Subcutaneous abdominal adipose tissue (tissue), 5 donors: ENCODE measurements at regions not wholly inside any gene's neighbourhood (a gene's known extent, or its start where the extent isn't known, plus 50 kb on each side); places are given as distances from the start of the nearest gene placed in this dataset.

Source experiments
- H3K27ac ChIP-seq: one replicate; pipeline ENCODE4 v1.7.0; 2013; ENCODE audit warnings: low read depth, mild to moderate bottlenecking, inconsistent platforms, low read length, moderate library complexity
- H3K27me3 ChIP-seq, 5 donors: one replicate each; pipeline ENCODE4 v1.7.0; 2013; ENCODE audit warnings: low read length in 5 of 5, inconsistent platforms in 1 of 5; ENCODE audit not compliant: control insufficient read depth in 5 of 5, insufficient read depth in 4 of 5
- H3K36me3 ChIP-seq, 5 donors: one replicate each; pipeline ENCODE4 v1.7.0; 2013; ENCODE audit warnings: low read length in 5 of 5; ENCODE audit not compliant: control insufficient read depth in 5 of 5, insufficient read depth in 5 of 5
- H3K4me1 ChIP-seq, 5 donors: one replicate each; pipeline ENCODE4 v1.7.0; 2013; ENCODE audit warnings: low read length in 5 of 5, mild to moderate bottlenecking in 3 of 5, moderate library complexity in 1 of 5; ENCODE audit not compliant: control insufficient read depth in 5 of 5, insufficient read depth in 5 of 5
- H3K4me3 ChIP-seq, 5 donors: one replicate each; pipeline ENCODE4 v1.7.0; 2013; ENCODE audit warnings: low read length in 5 of 5, low read depth in 1 of 5
- H3K9ac ChIP-seq, 5 donors: one replicate each; pipeline ENCODE4 v1.7.0; 2013; ENCODE audit warnings: low read length in 5 of 5, mild to moderate bottlenecking in 4 of 5, moderate library complexity in 3 of 5
- H3K9me3 ChIP-seq, 5 donors: one replicate each; pipeline ENCODE4 v1.7.0; 2013; ENCODE audit warnings: low read length in 5 of 5; ENCODE audit not compliant: control insufficient read depth in 5 of 5
- donor health status: healthy.
- donor health status: healthy.
- donor health status: healthy.
- donor health status: healthy.
- donor health status: healthy.

GRCh38 chr2:207286106-207286505 is 120.4 kb upstream of the KLF7 start:
- Histone ChIP-seq H3K36me3 (no peaks in the 10 kb centered on the region), H3K4me3 (no peak overlapping the region), H3K27ac (no peak overlapping the region), H3K4me1 (peaks cover 0 to 14% (median 4%) of the 10 kb centered on the region in 5 donors), H3K27me3 (no peaks in the 10 kb centered on the region), H3K9ac (no peak overlapping the region), H3K9me3 (no peaks in the 10 kb centered on the region)

- H3K9ac ChIP-seq, result no peak overlapping the region
- no peak overlapping the region for H3K4me3 ChIP-seq
- no peaks in the 10 kb centered on the region for H3K9me3 ChIP-seq
- H3K27ac ChIP-seq, result no peak overlapping the region
- H3K36me3 ChIP-seq, result no peaks in the 10 kb centered on the region
- H3K4me1 ChIP-seq, result peaks cover 0 to 10% (median 4%) of the 10 kb centered on the region in 5 donors
- no peaks in the 10 kb centered on the region for H3K27me3 ChIP-seq
These were observed 122.9 kb upstream of the KLF7 start for GRCh38 chr2:207288628-207289027.

- no peak overlapping the region for H3K27ac ChIP-seq
- peaks cover 0 to 10% (median 4%) of the 10 kb centered on the region in 5 donors for H3K4me1 ChIP-seq
- no peak overlapping the region for H3K9ac ChIP-seq
- no peak overlapping the region for H3K4me3 ChIP-seq
- H3K27me3 ChIP-seq, result no peaks in the 10 kb centered on the region
- H3K9me3 ChIP-seq, result no peaks in the 10 kb centered on the region
- no peaks in the 10 kb centered on the region for H3K36me3 ChIP-seq
These were observed 123.7 kb upstream of the KLF7 start for GRCh38 chr2:207289295-207290018.

GRCh38 chr2:207290833-207291624 is 125.3 kb upstream of the KLF7 start:
- Histone ChIP-seq H3K9ac (no peak overlapping the region), H3K4me1 (peaks cover 0 to 10% (median 4%) of the 10 kb centered on the region in 5 donors), H3K27ac (no peak overlapping the region), H3K4me3 (no peak overlapping the region), H3K9me3 (no peaks in the 10 kb centered on the region), H3K27me3 (no peaks in the 10 kb centered on the region), H3K36me3 (no peaks in the 10 kb centered on the region)

GRCh38 chr2:207291625-207292252 is 126.0 kb upstream of the KLF7 start:
- Histone ChIP-seq H3K27me3 (no peaks in the 10 kb centered on the region), H3K27ac (no peak overlapping the region), H3K9ac (no peak overlapping the region)

GRCh38 chr2:207296265-207296948 is 130.7 kb upstream of the KLF7 start:
- no peaks in the 10 kb centered on the region for H3K36me3 ChIP-seq
- no peak overlapping the region for H3K9ac ChIP-seq
- H3K9me3 ChIP-seq, result no peaks in the 10 kb centered on the region
- no peak overlapping the region for H3K27ac ChIP-seq
- no peaks in the 10 kb centered on the region for H3K4me1 ChIP-seq
- H3K4me3 ChIP-seq, result no peak overlapping the region
- H3K27me3 ChIP-seq, result no peaks in the 10 kb centered on the region

More at GRCh38 chr2:207291625-207292252, 126.0 kb upstream of the KLF7 start:
- H3K4me1 ChIP-seq, result peaks cover 0 to 10% (median 4%) of the 10 kb centered on the region in 5 donors
- no peak overlapping the region for H3K4me3 ChIP-seq
- no peaks in the 10 kb centered on the region for H3K36me3 ChIP-seq
- no peaks in the 10 kb centered on the region for H3K9me3 ChIP-seq

- Histone ChIP-seq H3K27me3 (no peaks in the 10 kb centered on the region), H3K4me3 (no peak overlapping the region), H3K27ac (no peak overlapping the region), H3K9ac (no peak overlapping the region), H3K4me1 (no peaks in the 10 kb centered on the region), H3K9me3 (no peaks in the 10 kb centered on the region), H3K36me3 (no peaks in the 10 kb centered on the region)
These were observed 135.1 kb upstream of the KLF7 start for GRCh38 chr2:207300817-207301216.

GRCh38 chr2:207304761-207305160 is 139.0 kb upstream of the KLF7 start:
- Histone ChIP-seq H3K9me3 (no peaks in the 10 kb centered on the region), H3K27ac (no peak overlapping the region), H3K36me3 (no peaks in the 10 kb centered on the region), H3K4me1 (no peaks in the 10 kb centered on the region), H3K4me3 (no peak overlapping the region), H3K9ac (no peak overlapping the region), H3K27me3 (peaks cover 0 to 3% (median 0%) of the 10 kb centered on the region in 5 donors)

GRCh38 chr2:207308519-207309224 is 142.9 kb upstream of the KLF7 start:
- Histone ChIP-seq H3K9me3 (no peaks in the 10 kb centered on the region), H3K4me3 (no peak overlapping the region), H3K27me3 (peaks cover 0 to 3% (median 0%) of the 10 kb centered on the region in 5 donors), H3K36me3 (no peaks in the 10 kb centered on the region), H3K9ac (no peak overlapping the region), H3K4me1 (peaks cover 0 to 18% (median 0%) of the 10 kb centered on the region in 5 donors), H3K27ac (no peak overlapping the region)
